ENCODE measurements at regions not wholly inside any gene's neighbourhood (a gene's known extent, or its start where the extent isn't known, plus 50 kb on each side); places are given as distances from the start of the nearest gene placed in this dataset.

DNA sequence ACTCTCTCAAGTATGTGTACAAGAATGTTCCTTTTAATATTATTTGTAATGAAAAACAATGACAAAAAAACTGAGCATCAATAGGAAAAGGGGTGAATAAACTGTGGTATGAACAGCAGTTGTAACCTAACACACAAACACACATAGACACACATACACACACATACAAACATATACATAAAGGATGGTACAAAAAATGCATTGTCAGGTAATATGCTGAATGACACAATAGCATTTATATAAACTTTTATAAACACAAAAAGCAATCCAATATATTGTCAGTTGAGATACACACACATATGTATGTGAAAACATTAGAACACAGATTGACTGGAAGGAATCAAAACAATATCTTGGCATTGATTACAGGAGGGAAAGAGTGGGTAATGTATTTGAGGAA is 227.0 kb upstream of the ISL1 start:
- no peak for TF ChIP-seq EP300 (IDR thresholded peaks at IDR 0.05)
- TF ChIP-seq, protein P1, sequence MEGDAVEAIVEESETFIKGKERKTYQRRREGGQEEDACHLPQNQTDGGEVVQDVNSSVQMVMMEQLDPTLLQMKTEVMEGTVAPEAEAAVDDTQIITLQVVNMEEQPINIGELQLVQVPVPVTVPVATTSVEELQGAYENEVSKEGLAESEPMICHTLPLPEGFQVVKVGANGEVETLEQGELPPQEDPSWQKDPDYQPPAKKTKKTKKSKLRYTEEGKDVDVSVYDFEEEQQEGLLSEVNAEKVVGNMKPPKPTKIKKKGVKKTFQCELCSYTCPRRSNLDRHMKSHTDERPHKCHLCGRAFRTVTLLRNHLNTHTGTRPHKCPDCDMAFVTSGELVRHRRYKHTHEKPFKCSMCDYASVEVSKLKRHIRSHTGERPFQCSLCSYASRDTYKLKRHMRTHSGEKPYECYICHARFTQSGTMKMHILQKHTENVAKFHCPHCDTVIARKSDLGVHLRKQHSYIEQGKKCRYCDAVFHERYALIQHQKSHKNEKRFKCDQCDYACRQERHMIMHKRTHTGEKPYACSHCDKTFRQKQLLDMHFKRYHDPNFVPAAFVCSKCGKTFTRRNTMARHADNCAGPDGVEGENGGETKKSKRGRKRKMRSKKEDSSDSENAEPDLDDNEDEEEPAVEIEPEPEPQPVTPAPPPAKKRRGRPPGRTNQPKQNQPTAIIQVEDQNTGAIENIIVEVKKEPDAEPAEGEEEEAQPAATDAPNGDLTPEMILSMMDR (IDR thresholded peaks at IDR 0.05): no peak

Measured in upper lobe of left lung (tissue), 4 donors.